Esophagus squamous epithelium (tissue), 5 donors: ENCODE measurements at regions not wholly inside any gene's neighbourhood (a gene's known extent, or its start where the extent isn't known, plus 50 kb on each side); places are given as distances from the start of the nearest gene placed in this dataset.

Experiments
- DNase-seq: peaks from one replicate; lab custom pipeline; 2025; lab: John Stamatoyannopoulos, UW
- H3K27ac ChIP-seq, 4 donors: fragments of 200-600 bp; sonication (generic); one replicate each; pipeline ENCODE4 v1.5.1; 2016 to 2019; ENCODE audit warnings: mild to moderate bottlenecking in 1 of 4
- H3K27me3 ChIP-seq, 4 donors: fragments of 200-600 bp; sonication (generic); 1 replicate in 3 of 4; 2 replicates in 1 of 4; pipeline versions ENCODE4 v1.5.1 to v1.6.0; 2017 to 2021; ENCODE audit warnings: antibody characterized with exemption in 1 of 4
- H3K36me3 ChIP-seq, 3 donors: fragments of 200-600 bp; sonication (generic); one replicate each; pipeline ENCODE4 v1.5.1; 2016 to 2019
- H3K4me1 ChIP-seq, 3 donors: fragments of 200-600 bp; sonication (generic); one replicate each; pipeline ENCODE4 v1.5.1; 2017 to 2019
- H3K4me3 ChIP-seq, 4 donors: fragments of 200-600 bp; sonication (generic); 1 replicate in 3 of 4; 2 replicates in 1 of 4; pipeline ENCODE4 v1.5.1; 2016 to 2019; ENCODE audit warnings: mild to moderate bottlenecking in 2 of 4, moderate library complexity in 1 of 4
- H3K9me3 ChIP-seq, 3 donors: fragments of 200-600 bp; sonication (generic); one replicate each; pipeline ENCODE4 v1.5.1; 2016 to 2019
- POLR2A ChIP-seq, 4 donors: fragments of 450-650 bp; IDR thresholded peaks; one replicate each; pipeline ENCODE4 v1.6.1; 2017; ENCODE audit warnings: antibody characterized with exemption in 4 of 4, mild to moderate bottlenecking in 4 of 4, moderate library complexity in 3 of 4
- WGBS, 2 donors: methylation state at CpG; one replicate each; pipeline ENCODE4 v1.1.5; 2018; 5-methylcytosine and 5-hydroxymethylcytosine counted together
- intact Hi-C: fragments of 100-400 bp; cut with DNase I; formaldehyde crosslinking; loops from one replicate; pipeline ENCODE4 v1.15.0; 2022
- TF ChIP-seq, protein P1 (sequence below), 6 experiments: fragments of 450-650 bp in 4 of 6; fragments of 200-600 bp in 2 of 6; sonication (generic) in 2 of 6; IDR thresholded peaks; one replicate each; pipeline ENCODE4 v1.5.1; 2016 to 2019; ENCODE audit warnings: antibody characterized with exemption in 6 of 6, mild to moderate bottlenecking in 4 of 6, moderate library complexity in 4 of 6
- donor health status: DM: yes; HTN: yes; CAD: no.

GRCh38 chr11:70848243-70848750, 404.1 kb downstream of the SHANK2 start:
- no peaks in the 10 kb centered on the region for H3K36me3 ChIP-seq
- H3K4me3 ChIP-seq: no peak overlapping the region
- H3K27me3 ChIP-seq: no peaks in the 10 kb centered on the region
- no peak overlapping the region for H3K27ac ChIP-seq
- DNase-seq: no peak
- 86 to 93% methylated on average over 8 to 11 of the region's 13 CpGs for WGBS, 2 donors
- TF ChIP-seq, protein P1, sequence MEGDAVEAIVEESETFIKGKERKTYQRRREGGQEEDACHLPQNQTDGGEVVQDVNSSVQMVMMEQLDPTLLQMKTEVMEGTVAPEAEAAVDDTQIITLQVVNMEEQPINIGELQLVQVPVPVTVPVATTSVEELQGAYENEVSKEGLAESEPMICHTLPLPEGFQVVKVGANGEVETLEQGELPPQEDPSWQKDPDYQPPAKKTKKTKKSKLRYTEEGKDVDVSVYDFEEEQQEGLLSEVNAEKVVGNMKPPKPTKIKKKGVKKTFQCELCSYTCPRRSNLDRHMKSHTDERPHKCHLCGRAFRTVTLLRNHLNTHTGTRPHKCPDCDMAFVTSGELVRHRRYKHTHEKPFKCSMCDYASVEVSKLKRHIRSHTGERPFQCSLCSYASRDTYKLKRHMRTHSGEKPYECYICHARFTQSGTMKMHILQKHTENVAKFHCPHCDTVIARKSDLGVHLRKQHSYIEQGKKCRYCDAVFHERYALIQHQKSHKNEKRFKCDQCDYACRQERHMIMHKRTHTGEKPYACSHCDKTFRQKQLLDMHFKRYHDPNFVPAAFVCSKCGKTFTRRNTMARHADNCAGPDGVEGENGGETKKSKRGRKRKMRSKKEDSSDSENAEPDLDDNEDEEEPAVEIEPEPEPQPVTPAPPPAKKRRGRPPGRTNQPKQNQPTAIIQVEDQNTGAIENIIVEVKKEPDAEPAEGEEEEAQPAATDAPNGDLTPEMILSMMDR (IDR thresholded peaks at IDR 0.05): no peak
- intact Hi-C loops: no loop called here
- no peaks in the 10 kb centered on the region for H3K4me1 ChIP-seq
- H3K9me3 ChIP-seq: no peaks in the 10 kb centered on the region

DNA sequence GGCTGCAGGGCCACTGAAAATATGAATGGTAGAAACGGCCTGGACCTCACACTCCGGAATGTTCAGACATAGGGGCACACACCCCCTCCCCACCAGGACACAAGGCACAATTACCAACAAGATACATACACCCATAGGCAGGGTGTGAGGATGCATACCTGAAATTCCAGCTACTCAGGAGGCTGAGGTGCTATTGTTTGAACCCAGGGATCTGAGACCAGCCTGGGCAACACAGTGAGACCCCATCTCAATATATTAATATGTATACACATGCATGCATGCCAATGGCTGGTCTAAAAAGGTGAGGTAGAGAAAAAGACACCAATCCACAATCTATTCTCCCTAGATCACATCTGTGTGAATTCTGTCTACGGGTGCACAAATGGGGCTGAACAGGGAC, 403.3 kb downstream of the SHANK2 start:
- 69 to 90% methylated on average over 1 to 3 of the region's 3 CpGs for WGBS, 2 donors

DNA sequence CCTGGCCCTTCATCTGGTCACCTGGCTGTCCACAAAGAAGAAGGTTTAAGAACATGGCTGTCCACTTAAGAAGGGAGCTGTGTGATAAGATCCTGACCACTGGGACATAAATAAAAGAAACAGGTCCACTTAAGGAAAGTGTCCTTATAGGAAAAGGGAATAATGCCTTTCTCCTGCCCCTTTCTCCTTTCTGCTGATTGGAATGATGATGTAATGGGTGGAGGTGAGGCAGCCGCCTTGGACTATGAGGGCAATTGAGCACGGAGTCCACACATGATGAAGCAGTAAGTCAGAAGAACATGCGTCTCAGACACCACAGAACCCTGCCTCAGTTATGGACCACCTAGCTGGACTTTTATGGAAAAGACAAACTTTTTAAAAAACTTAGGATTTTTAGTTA, 401.1 kb downstream of the SHANK2 start:
- H3K9me3 ChIP-seq: no peaks in the 10 kb centered on the region
- H3K4me1 ChIP-seq: no peaks in the 10 kb centered on the region
- H3K36me3 ChIP-seq: no peaks in the 10 kb centered on the region
- H3K27me3 ChIP-seq: no peaks in the 10 kb centered on the region
- 85 to 97% methylated on average over 3 of the region's 3 CpGs for WGBS, 2 donors
- no peak overlapping the region for H3K4me3 ChIP-seq
- no peak for TF ChIP-seq POLR2A (IDR thresholded peaks at IDR 0.05)
- TF ChIP-seq, protein P1 (IDR thresholded peaks at IDR 0.05): no peak
- no peak overlapping the region for H3K27ac ChIP-seq
- no peak for DNase-seq
- intact Hi-C loops: no loop called here

More for the DNA sequence above, 403.3 kb downstream of the SHANK2 start:
- Histone ChIP-seq H3K36me3 (no peaks in the 10 kb centered on the region), H3K27ac (no peak overlapping the region), H3K4me3 (no peak overlapping the region), H3K9me3 (no peaks in the 10 kb centered on the region), H3K27me3 (no peaks in the 10 kb centered on the region), H3K4me1 (no peaks in the 10 kb centered on the region)
- TF ChIP-seq POLR2A (IDR thresholded peaks at IDR 0.05): no peak
- TF ChIP-seq, protein P1 (IDR thresholded peaks at IDR 0.05): no peak
- intact Hi-C loops: no loop called here
- DNase-seq: no peak

DNA sequence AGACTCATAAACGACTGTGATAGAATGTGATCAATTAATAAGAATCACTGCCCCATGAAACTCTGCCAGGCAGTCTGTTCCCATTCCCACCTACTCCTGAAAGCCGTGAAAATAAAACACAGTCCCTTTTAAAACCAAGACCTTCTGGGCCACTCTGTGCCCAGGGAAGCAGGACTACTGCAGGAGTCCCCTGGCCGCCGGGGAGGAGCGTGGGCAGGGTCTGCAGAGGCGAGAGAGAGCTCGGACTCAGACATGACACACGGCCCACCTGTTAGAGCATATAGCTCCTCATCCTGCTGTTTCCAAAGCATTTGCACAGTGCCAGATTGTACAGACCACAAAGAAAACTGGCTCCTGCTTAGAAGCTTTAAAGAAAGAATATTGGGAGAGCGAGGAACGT, 400.5 kb downstream of the SHANK2 start:
- intact Hi-C loops: no loop called here
- no peaks in the 10 kb centered on the region for H3K4me1 ChIP-seq
- TF ChIP-seq POLR2A (IDR thresholded peaks at IDR 0.05): no peak
- TF ChIP-seq, protein P1 (IDR thresholded peaks at IDR 0.05): no peak
- H3K27ac ChIP-seq: no peak overlapping the region
- DNase-seq: no peak
- H3K9me3 ChIP-seq: no peaks in the 10 kb centered on the region
- no peak overlapping the region for H3K4me3 ChIP-seq
- H3K36me3 ChIP-seq: no peaks in the 10 kb centered on the region
- no peaks in the 10 kb centered on the region for H3K27me3 ChIP-seq
- WGBS, 2 donors: 80 to 86% methylated on average over 6 to 10 of the region's 10 CpGs

DNA sequence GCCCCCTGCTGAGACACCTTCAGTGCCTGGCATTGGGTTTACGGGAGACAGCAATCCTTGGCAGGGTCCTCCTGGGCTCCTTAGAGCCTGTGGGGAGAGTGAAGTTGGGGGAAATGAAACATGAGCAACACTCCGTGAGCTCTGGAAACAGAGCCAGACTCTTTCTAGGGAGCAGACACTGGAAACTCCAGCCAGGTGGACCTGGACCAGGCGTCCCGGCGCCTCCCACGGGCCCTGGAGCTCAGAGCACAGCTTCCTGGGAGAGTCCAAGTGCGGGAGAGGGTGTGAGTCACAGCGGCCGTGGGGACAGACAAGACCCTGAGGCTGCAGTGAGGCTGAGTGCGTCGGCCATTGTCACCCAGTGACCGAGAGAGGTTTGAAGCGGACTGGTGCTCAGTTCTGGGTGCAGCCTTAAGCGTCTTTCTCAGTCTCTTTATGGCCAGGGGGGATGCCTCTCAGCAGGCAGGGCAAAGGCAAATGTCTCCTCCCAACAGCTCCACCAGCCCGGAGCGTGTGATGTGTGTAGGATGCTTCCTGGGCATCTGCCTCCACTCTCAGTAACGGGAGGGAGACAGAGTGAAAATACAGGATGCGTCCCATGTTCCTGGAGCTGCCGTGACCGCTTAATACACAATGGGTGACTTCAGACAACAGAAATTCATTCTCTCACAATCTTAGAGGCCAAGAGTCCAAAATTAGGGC, 399.2 kb downstream of the SHANK2 start:
- Histone ChIP-seq H3K27ac (no peak overlapping the region), H3K27me3 (no peaks in the 10 kb centered on the region), H3K9me3 (no peaks in the 10 kb centered on the region), H3K36me3 (no peaks in the 10 kb centered on the region), H3K4me3 (no peak overlapping the region), H3K4me1 (no peaks in the 10 kb centered on the region)
- WGBS, 2 donors: 75 to 84% methylated on average over 4 to 13 of the region's 20 CpGs
- TF ChIP-seq POLR2A (IDR thresholded peaks at IDR 0.05): no peak
- TF ChIP-seq, protein P1 (IDR thresholded peaks at IDR 0.05): no peak
- no peak for DNase-seq
- intact Hi-C loops: no loop called here
